ENCODE measurements at regions not wholly inside any gene's neighbourhood (a gene's known extent, or its start where the extent isn't known, plus 50 kb on each side); places are given as distances from the start of the nearest gene placed in this dataset.

DNA sequence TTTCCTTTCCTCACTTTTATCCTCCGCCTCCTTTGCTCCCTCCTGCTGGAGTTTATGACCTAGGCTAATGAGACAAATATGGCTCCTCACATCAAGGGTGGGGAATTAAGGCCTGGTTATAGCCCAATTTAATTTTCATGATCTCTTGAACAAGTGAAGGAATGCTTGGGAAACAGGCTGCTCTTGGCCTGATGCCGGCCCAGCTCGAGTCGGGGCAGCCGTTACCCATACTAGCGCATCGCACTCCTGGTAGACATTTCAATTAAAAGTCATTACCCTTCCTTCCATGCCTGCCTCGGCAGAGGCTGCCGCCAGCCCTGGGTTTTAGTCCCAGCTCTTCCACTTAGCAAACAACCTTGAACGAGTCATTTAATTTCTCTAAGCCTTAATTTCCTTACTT is 425.7 kb downstream of the TMEM38B start:
- TF ChIP-seq ZFX (IDR thresholded peaks at IDR 0.05; ENCODE audit: borderline replicate concordance) (no peak), CTCF (IDR thresholded peaks at IDR 0.05) (no peak)
- no peak overlapping the region for H3K27ac ChIP-seq

GRCh38 chr9:106127776-106128175 is 433.4 kb downstream of the TMEM38B start:
- TF ChIP-seq ZFX (IDR thresholded peaks at IDR 0.05; ENCODE audit: borderline replicate concordance), result no peak
- TF ChIP-seq CTCF (IDR thresholded peaks at IDR 0.05), result no peak
- no peak overlapping the region for H3K27ac ChIP-seq

GRCh38 chr9:106130374-106130773 is 436.0 kb downstream of the TMEM38B start:
- TF ChIP-seq ZFX (IDR thresholded peaks at IDR 0.05; ENCODE audit: borderline replicate concordance) (no peak), CTCF (IDR thresholded peaks at IDR 0.05) (no peak)

DNA sequence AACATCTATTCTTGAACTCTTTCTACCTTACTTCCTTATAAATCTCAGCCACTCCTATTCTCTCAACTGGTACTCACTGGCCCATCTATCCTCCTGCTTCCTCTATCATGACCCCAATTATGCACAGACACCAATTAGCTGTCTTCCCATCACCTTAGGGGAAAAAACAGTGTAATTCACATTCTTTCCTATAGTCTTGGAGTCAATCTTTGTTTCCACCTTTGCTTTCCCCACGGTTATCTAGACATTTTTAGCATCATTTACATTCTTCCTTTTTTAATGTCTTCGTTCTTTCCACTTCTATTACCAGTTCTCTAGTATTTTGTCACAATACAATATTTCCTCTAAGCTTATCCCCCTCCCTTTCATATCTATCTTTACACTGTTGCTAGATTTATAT is 449.4 kb downstream of the TMEM38B start:
- no peak overlapping the region for H3K27ac ChIP-seq
- TF ChIP-seq CTCF (IDR thresholded peaks at IDR 0.05), result no peak

More at GRCh38 chr9:106130374-106130773, 436.0 kb downstream of the TMEM38B start:
- no peak overlapping the region for H3K27ac ChIP-seq

DNA sequence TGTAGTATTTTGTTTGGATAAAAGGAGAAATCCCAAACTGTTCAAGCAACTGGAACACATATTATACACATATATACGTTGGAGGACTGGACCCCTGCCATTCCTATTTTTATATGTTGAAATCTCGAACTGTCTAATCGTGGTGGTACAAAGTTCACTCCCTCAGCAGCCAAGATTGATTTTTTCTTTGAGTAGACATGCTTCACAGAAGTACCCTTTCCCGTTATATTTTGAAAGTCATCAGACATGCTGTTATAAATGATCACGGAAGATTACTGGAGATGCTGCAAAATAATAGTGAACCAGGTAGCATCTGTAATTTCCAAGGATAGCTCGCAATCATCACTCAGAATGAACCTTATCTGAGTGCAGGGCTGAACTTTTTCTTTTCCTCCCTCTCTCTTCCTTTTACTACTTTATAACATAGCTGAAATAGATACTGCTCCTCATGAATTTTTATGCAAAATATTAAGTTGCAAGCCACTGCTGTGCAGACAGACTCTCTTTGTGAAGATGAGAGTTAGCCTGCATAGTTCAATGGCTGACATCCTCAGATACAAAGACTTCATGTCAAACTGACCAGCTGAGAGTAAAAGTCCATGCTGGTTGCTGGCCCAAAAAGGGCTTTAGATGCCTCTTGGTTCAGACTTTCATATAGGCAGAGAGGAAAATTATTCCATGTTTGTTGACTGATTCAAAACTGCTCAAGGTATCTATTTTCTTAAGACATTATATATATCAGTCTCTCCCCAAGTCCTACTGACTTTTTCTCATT is 451.9 kb downstream of the TMEM38B start:
- H3K27ac ChIP-seq, result no peak overlapping the region
- TF ChIP-seq CTCF (IDR thresholded peaks at IDR 0.05), result no peak
- no peak for TF ChIP-seq ZFX (IDR thresholded peaks at IDR 0.05; ENCODE audit: borderline replicate concordance)

- TF ChIP-seq CTCF (IDR thresholded peaks at IDR 0.05) (no peak), ZFX (IDR thresholded peaks at IDR 0.05; ENCODE audit: borderline replicate concordance) (no peak)
- H3K27ac ChIP-seq, result no peak overlapping the region
Observed at GRCh38 chr9:106146886-106147285, 452.5 kb downstream of the TMEM38B start.

- TF ChIP-seq ZFX (IDR thresholded peaks at IDR 0.05; ENCODE audit: borderline replicate concordance) (no peak), CTCF (IDR thresholded peaks at IDR 0.05) (no peak)
Observed at GRCh38 chr9:106149956-106150355, 455.6 kb downstream of the TMEM38B start.

More at GRCh38 chr9:106149956-106150355, 455.6 kb downstream of the TMEM38B start:
- peak overlapping the region; percentile 40 for H3K27ac ChIP-seq

Measured in 22Rv1 (cell line).